Endothelial cell of umbilical vein (primary cell): ENCODE measurements at regions not wholly inside any gene's neighbourhood (a gene's known extent, or its start where the extent isn't known, plus 50 kb on each side); places are given as distances from the start of the nearest gene placed in this dataset.

ENCODE experiments used
- EZH2 ChIP-seq: IDR thresholded peaks from 2 replicates; pipeline ENCODE4 v1.6.1; 2012; ENCODE audit warnings: borderline replicate concordance, low read depth, mild to moderate bottlenecking, moderate library complexity, low read length, inconsistent platforms; ENCODE audit not compliant: severe bottlenecking
- POLR2A ChIP-seq: IDR thresholded peaks from 2 replicates; pipeline ENCODE4 v1.6.1; 2012; ENCODE audit warnings: low read depth, mild to moderate bottlenecking, control low read depth, low read length
- POLR2AphosphoS5 ChIP-seq: IDR thresholded peaks from 2 replicates; pipeline ENCODE4 v1.6.1; 2012; ENCODE audit warnings: low read depth, mild to moderate bottlenecking, control low read depth, low read length, moderate library complexity; ENCODE audit not compliant: insufficient read depth
- TF ChIP-seq, protein P1 (sequence below), 2 donors: IDR thresholded peaks; 1 replicate in 1 of 2; 2 replicates in 1 of 2; pipeline ENCODE4 v1.5.1; 2011; ENCODE audit warnings: low read length in 2 of 2, mild to moderate bottlenecking in 2 of 2, moderate library complexity in 2 of 2, control low read depth in 1 of 2, inconsistent platforms in 1 of 2, low read depth in 1 of 2; ENCODE audit not compliant: insufficient read depth in 1 of 2; ENCODE audit errors: extremely low read depth in 1 of 2

DNA sequence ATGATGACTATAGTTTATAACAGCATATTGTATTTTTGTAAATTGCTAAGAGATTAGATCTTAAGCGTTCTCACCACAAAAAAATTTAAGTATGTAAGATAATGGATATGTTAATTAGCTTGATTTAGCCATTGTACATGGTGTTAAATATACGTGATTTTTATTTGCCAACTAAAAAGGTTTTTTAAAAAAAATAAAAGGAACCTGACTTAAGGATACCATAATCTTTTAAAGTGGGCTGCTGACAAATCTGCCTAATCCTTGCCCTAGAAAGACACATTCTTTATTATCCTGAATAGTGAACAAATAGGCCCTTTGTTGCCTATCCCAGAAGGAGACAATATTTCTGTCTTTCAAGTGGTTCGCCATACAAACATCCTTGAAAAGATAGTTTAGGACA, 94.6 kb upstream of the FAM47C start:
- TF ChIP-seq, protein P1, sequence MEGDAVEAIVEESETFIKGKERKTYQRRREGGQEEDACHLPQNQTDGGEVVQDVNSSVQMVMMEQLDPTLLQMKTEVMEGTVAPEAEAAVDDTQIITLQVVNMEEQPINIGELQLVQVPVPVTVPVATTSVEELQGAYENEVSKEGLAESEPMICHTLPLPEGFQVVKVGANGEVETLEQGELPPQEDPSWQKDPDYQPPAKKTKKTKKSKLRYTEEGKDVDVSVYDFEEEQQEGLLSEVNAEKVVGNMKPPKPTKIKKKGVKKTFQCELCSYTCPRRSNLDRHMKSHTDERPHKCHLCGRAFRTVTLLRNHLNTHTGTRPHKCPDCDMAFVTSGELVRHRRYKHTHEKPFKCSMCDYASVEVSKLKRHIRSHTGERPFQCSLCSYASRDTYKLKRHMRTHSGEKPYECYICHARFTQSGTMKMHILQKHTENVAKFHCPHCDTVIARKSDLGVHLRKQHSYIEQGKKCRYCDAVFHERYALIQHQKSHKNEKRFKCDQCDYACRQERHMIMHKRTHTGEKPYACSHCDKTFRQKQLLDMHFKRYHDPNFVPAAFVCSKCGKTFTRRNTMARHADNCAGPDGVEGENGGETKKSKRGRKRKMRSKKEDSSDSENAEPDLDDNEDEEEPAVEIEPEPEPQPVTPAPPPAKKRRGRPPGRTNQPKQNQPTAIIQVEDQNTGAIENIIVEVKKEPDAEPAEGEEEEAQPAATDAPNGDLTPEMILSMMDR (IDR thresholded peaks at IDR 0.05; ENCODE audit: extremely low read depth in 1 of 2, insufficient read depth in 1 of 2, low read depth in 1 of 2, low read length in 2 of 2) = no peak
- no peak for TF ChIP-seq POLR2AphosphoS5
- no peak for TF ChIP-seq POLR2A
- TF ChIP-seq EZH2 = no peak
